Body of pancreas (tissue), 4 donors: ENCODE measurements at regions not wholly inside any gene's neighbourhood (a gene's known extent, or its start where the extent isn't known, plus 50 kb on each side); places are given as distances from the start of the nearest gene placed in this dataset.

Source experiments
- ATAC-seq: fragments of 150-250 bp; one replicate; pipeline ENCODE4 v1.9.1; 2016
- DNase-seq, 4 donors: peaks; one replicate each; pipeline ENCODE4 v3.0.0-alpha.2; 2019
- H3K27ac ChIP-seq, 4 donors: fragments of 200-600 bp; sonication (generic); 1 replicate in 3 of 4; 2 replicates in 1 of 4; pipeline versions ENCODE4 v1.5.1 to v1.6.1; 2016 to 2019; ENCODE audit warnings: mild to moderate bottlenecking in 1 of 4, mixed read lengths in 1 of 4, moderate library complexity in 1 of 4
- H3K27me3 ChIP-seq, 2 donors: fragments of 200-600 bp; sonication (generic); one replicate each; pipeline ENCODE4 v1.6.0; 2016; ENCODE audit warnings: mild to moderate bottlenecking in 1 of 2
- H3K36me3 ChIP-seq, 2 donors: fragments of 200-600 bp; sonication (generic); replicated peaks in 1 of 2; 2 replicates each; pipeline ENCODE4 v1.5.1; 2016; ENCODE audit warnings: low read depth in 2 of 2; ENCODE audit not compliant: insufficient read depth in 1 of 2
- H3K4me1 ChIP-seq: fragments of 200-600 bp; sonication (generic); one replicate; pipeline ENCODE4 v1.6.0; 2016
- H3K4me3 ChIP-seq, 2 donors: fragments of 200-600 bp; sonication (generic); 1 replicate in 1 of 2; 2 replicates in 1 of 2; pipeline ENCODE4 v1.5.1; 2016 to 2019
- H3K9me3 ChIP-seq, 3 donors: fragments of 200-600 bp; sonication (generic); 1 replicate in 2 of 3; 2 replicates in 1 of 3; pipeline ENCODE4 v1.5.1; 2016
- POLR2A ChIP-seq, 3 donors: fragments of 450-650 bp; IDR thresholded peaks; one replicate each; pipeline ENCODE4 v1.6.1; 2016; ENCODE audit warnings: antibody characterized with exemption in 3 of 3, mild to moderate bottlenecking in 2 of 3
- WGBS, 2 donors: methylation state at CpG; one replicate each; pipeline ENCODE4 v1.1.5; 2017; 5-methylcytosine and 5-hydroxymethylcytosine counted together
- intact Hi-C: fragments of 100-400 bp; cut with DNase I; formaldehyde crosslinking; loops from one replicate; pipeline ENCODE4 v1.15.1; 2023
- TF ChIP-seq, protein P1 (sequence below), 7 experiments: fragments of 450-650 bp in 4 of 7; fragments of 200-600 bp in 3 of 7; sonication (generic) in 3 of 7; IDR thresholded peaks; one replicate each; pipeline ENCODE4 v1.5.1; 2016 to 2019; ENCODE audit warnings: antibody characterized with exemption in 7 of 7

DNA sequence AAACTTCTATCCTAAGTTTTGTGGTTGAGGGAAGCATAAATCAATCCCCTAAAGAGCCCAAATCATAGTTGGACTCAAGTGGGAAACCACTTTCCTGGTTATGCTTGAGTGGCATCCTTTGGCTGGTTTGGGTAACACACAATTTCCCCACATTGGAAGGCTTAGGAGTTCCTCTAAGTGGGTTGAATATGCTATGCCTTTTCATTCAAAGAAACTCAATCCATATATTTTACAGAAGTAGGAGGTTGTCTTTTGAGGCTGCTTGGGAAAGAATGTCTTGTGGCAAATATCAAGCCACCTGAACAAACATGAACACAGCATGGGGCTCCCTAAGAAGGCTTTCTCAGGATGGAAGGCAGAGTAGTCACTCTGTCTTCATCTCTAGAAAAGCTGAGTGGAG lies 121.1 kb downstream of the SPATA31D1 start:
- DNase-seq: no peak
- ATAC-seq: no peak
- H3K27ac ChIP-seq: no peak overlapping the region
- H3K36me3 ChIP-seq: no peaks in the 10 kb centered on the region
- no peaks in the 10 kb centered on the region for H3K27me3 ChIP-seq
- no peak for TF ChIP-seq POLR2A (IDR thresholded peaks at IDR 0.05)
- TF ChIP-seq, protein P1, sequence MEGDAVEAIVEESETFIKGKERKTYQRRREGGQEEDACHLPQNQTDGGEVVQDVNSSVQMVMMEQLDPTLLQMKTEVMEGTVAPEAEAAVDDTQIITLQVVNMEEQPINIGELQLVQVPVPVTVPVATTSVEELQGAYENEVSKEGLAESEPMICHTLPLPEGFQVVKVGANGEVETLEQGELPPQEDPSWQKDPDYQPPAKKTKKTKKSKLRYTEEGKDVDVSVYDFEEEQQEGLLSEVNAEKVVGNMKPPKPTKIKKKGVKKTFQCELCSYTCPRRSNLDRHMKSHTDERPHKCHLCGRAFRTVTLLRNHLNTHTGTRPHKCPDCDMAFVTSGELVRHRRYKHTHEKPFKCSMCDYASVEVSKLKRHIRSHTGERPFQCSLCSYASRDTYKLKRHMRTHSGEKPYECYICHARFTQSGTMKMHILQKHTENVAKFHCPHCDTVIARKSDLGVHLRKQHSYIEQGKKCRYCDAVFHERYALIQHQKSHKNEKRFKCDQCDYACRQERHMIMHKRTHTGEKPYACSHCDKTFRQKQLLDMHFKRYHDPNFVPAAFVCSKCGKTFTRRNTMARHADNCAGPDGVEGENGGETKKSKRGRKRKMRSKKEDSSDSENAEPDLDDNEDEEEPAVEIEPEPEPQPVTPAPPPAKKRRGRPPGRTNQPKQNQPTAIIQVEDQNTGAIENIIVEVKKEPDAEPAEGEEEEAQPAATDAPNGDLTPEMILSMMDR (IDR thresholded peaks at IDR 0.05): no peak
- intact Hi-C loops: no loop called here
- no peak overlapping the region for H3K4me3 ChIP-seq
- no peaks in the 10 kb centered on the region for H3K9me3 ChIP-seq
- no peaks in the 10 kb centered on the region for H3K4me1 ChIP-seq

DNA sequence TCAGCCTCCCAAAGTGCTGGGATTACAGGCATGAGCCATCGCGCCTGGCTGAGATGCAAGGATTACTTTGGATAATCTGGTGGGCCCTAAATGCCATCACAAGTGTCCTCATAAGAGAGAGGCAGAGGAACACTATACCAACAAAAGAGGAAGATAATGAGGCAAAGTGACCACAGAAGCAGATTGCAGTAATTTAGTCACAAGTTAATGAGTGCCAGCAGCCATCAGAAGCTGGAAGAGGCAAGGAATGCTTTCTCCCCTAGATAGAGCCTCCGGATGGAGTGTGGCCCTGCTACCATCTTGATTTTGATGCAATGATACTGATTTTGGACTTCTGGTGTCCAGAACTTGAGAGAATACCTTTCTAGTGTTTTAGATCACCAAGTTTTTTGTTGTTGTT lies 122.3 kb downstream of the SPATA31D1 start:
- DNase-seq (no peak), ATAC-seq (no peak)
- Histone ChIP-seq H3K27ac (no peak overlapping the region), H3K36me3 (no peaks in the 10 kb centered on the region), H3K4me3 (no peak overlapping the region), H3K9me3 (no peaks in the 10 kb centered on the region), H3K4me1 (no peaks in the 10 kb centered on the region), H3K27me3 (no peaks in the 10 kb centered on the region)
- intact Hi-C loops: no loop called here
- TF ChIP-seq POLR2A (IDR thresholded peaks at IDR 0.05): no peak
- TF ChIP-seq, protein P1 (IDR thresholded peaks at IDR 0.05): no peak
- 90 to 96% methylated on average over 3 of the region's 3 CpGs for WGBS, 2 donors

DNA sequence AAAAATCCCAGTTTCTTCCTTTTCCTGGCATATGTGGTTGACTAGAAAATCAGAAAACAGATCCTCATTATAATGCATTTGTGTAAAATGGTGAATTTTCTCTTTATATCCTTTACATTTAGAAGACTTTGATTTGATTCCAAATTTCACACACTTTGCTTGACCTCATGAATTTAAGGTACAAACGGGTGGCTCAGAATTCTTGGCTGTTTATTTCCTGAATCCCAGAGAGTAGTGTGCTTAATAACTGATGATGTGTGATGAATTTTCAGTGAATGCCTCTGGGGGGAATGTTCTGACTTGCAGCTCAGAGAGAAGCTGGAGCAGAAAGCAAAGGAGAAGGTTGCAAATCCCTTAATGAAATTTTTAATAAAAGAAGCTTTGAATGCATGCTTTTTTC lies 126.8 kb downstream of the SPATA31D1 start:
- Histone ChIP-seq H3K4me3 (no peak overlapping the region), H3K27ac (no peak overlapping the region), H3K9me3 (no peaks in the 10 kb centered on the region), H3K36me3 (no peaks in the 10 kb centered on the region), H3K4me1 (no peaks in the 10 kb centered on the region), H3K27me3 (no peaks in the 10 kb centered on the region)
- intact Hi-C loops: no loop called here
- DNase-seq (no peak), ATAC-seq (no peak)
- WGBS, 2 donors: 77 to 83% methylated on average over 1 of the region's 1 CpG
- TF ChIP-seq POLR2A (IDR thresholded peaks at IDR 0.05): no peak
- TF ChIP-seq, protein P1 (IDR thresholded peaks at IDR 0.05): no peak

DNA sequence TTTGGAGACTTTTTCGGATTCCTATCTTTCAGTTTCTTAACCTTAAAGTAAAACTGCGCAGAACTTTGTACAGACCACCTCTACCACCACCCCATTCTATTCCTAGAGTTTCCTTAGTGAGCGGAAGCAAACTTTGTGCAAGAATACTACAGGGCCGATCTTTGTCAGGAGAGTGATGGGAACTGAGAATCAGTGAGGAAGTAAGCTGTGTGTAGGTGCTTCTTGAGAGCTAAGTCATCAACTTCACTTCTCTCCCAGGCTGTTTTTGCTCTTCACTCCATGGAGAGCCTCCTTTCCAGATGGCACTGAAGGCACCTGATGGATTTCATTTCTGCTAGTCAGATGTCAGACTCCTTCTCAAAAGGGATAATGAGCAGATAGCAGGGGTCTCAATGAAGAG lies 127.3 kb downstream of the SPATA31D1 start:
- Histone ChIP-seq H3K4me3 (no peak overlapping the region), H3K27ac (no peak overlapping the region), H3K9me3 (no peaks in the 10 kb centered on the region), H3K27me3 (no peaks in the 10 kb centered on the region), H3K36me3 (no peaks in the 10 kb centered on the region), H3K4me1 (no peaks in the 10 kb centered on the region)
- TF ChIP-seq POLR2A (IDR thresholded peaks at IDR 0.05): no peak
- TF ChIP-seq, protein P1 (IDR thresholded peaks at IDR 0.05): no peak
- intact Hi-C loops: no loop called here
- DNase-seq: no peak
- 80 to 89% methylated on average over 4 of the region's 4 CpGs for WGBS, 2 donors
- ATAC-seq: no peak

DNA sequence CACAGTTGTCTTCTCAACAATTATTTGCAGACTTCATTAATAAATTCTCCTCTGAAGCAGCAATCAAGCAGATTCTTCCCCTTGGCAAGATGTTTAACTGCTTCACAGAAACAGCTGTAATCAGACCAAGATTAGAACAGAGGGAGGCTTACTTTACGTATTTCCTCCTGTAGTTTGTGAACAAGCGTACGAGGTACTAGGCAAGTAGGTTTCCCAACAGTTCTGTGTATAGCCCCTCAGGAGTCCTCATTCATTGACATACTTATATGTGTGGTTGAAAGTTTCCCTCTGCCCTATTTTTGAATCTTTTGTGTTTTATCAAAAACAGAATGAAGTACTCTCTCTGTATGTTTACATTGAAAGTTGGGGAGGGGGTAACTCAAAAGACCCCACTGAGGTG lies 128.0 kb downstream of the SPATA31D1 start:
- no peak for DNase-seq
- WGBS, 2 donors: 68 to 73% methylated on average over 3 of the region's 3 CpGs

More for the DNA sequence above, 128.0 kb downstream of the SPATA31D1 start:
- Histone ChIP-seq H3K4me1 (no peaks in the 10 kb centered on the region), H3K27ac (no peak overlapping the region), H3K9me3 (no peaks in the 10 kb centered on the region), H3K4me3 (no peak overlapping the region), H3K36me3 (no peaks in the 10 kb centered on the region), H3K27me3 (no peaks in the 10 kb centered on the region)
- no peak for TF ChIP-seq POLR2A (IDR thresholded peaks at IDR 0.05)
- TF ChIP-seq, protein P1 (IDR thresholded peaks at IDR 0.05): no peak
- ATAC-seq: no peak
- intact Hi-C loops: no loop called here
